NCI-H1436 (cell line): ENCODE measurements at regions not wholly inside any gene's neighbourhood (a gene's known extent, or its start where the extent isn't known, plus 50 kb on each side); places are given as distances from the start of the nearest gene placed in this dataset.
"Not testable (repeated sequence)": the region's sequence is repeated elsewhere in the genome, so short reads cannot be mapped to it uniquely, and the experiment has no call there.

Experiments used
- DNase-seq: peaks from one replicate; lab custom pipeline; 2025; lab: John Stamatoyannopoulos, UW

GRCh38 chr10:33655921-33656320 lies 321.5 kb upstream of the NRP1 start:
- no peak for DNase-seq

GRCh38 chr10:33655165-33655815 lies 320.8 kb upstream of the NRP1 start:
- no peak for DNase-seq

GRCh38 chr10:33653584-33654367 lies 319.3 kb upstream of the NRP1 start:
- DNase-seq = no peak

GRCh38 chr10:33652870-33653269 lies 318.4 kb upstream of the NRP1 start:
- no peak for DNase-seq

- DNase-seq = not testable (repeated sequence)
Observed at GRCh38 chr10:33650131-33650530, 315.7 kb upstream of the NRP1 start.

GRCh38 chr10:33643042-33643441 lies 308.6 kb upstream of the NRP1 start:
- no peak for DNase-seq

GRCh38 chr10:33638891-33639290 lies 304.4 kb upstream of the NRP1 start:
- DNase-seq = no peak

- DNase-seq = no peak
Observed at GRCh38 chr10:33638374-33638773, 303.9 kb upstream of the NRP1 start.

- no peak for DNase-seq
Observed at GRCh38 chr10:33635967-33636515, 301.6 kb upstream of the NRP1 start.

- DNase-seq = no peak
Observed at GRCh38 chr10:33632432-33632831, 298.0 kb upstream of the NRP1 start.

GRCh38 chr10:33631991-33632390 lies 297.5 kb upstream of the NRP1 start:
- DNase-seq = no peak

- no peak for DNase-seq
Observed at GRCh38 chr10:33630761-33631160, 296.3 kb upstream of the NRP1 start.

GRCh38 chr10:33627611-33628010 lies 293.1 kb upstream of the NRP1 start:
- no peak for DNase-seq

- DNase-seq = no peak
Observed at GRCh38 chr10:33626798-33627466, 292.5 kb upstream of the NRP1 start.

- DNase-seq = no peak
Observed at GRCh38 chr10:33623669-33624068, 289.2 kb upstream of the NRP1 start.

- no peak for DNase-seq
Observed at GRCh38 chr10:33621101-33621500, 286.6 kb upstream of the NRP1 start.

GRCh38 chr10:33618196-33618595 lies 283.7 kb upstream of the NRP1 start:
- DNase-seq = no peak

- no peak for DNase-seq
Observed at GRCh38 chr10:33617381-33618080, 283.1 kb upstream of the NRP1 start.

GRCh38 chr10:33616956-33617355 lies 282.5 kb upstream of the NRP1 start:
- no peak for DNase-seq

GRCh38 chr10:33612551-33612950 lies 278.1 kb upstream of the NRP1 start:
- no peak for DNase-seq

- no peak for DNase-seq
Observed at GRCh38 chr10:33612116-33612515, 277.6 kb upstream of the NRP1 start.

- no peak for DNase-seq
Observed at GRCh38 chr10:33611423-33611822, 277.0 kb upstream of the NRP1 start.
